ENCODE measurements at regions not wholly inside any gene's neighbourhood (a gene's known extent, or its start where the extent isn't known, plus 50 kb on each side); places are given as distances from the start of the nearest gene placed in this dataset.

GRCh38 chr1:168864266-168864665 is 135.3 kb upstream of the DPT start:
- H3K27ac ChIP-seq (ENCODE audit: low read depth) = peak overlapping the region; percentile 64
- H3K4me3 ChIP-seq (ENCODE audit: low read depth, low read length) = no peak overlapping the region
- no peaks in the 10 kb centered on the region for H3K36me3 ChIP-seq (ENCODE audit: insufficient read depth)
- DNase-seq (ENCODE audit: extremely low spot score) = no peak
- no peaks in the 10 kb centered on the region for H3K4me1 ChIP-seq (ENCODE audit: insufficient read depth)

DNA sequence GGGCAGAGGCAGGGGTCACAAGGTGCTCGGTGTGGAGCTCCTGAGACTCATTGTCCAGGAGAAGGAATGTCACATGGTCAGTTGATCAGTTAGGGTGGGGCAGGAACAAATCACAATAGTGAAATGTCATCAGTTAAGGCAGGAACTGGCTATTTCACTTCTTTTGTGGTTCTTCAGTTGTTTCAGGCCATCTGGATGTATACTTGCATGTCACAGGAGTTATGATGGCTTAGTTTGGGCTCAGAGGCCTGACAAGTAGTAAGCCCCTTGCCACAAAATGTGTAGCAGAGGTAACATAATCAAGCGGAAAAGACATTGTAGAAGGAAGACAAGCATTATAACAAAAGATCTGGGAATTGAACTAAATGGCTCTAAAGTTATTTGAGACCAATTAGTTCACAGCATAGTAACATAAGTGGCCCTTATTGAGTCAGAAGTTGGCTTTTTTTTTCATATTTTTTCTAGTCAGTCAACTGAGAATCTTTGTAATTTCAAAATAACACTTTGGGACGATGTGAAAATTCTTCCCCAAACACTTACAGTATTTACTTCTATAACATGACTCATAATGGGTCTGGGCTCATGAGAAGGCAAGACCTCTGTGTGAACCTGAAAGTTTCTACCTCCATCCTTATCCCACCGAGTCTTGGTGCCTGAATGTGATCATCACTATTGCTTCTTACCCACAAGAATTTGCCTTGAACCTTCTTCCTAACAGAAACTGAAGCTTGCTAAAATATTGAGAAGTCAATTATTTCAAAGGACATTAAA is 137.0 kb upstream of the DPT start:
- 92% methylated on average over 4 of the region's 4 CpGs for WGBS

DNA sequence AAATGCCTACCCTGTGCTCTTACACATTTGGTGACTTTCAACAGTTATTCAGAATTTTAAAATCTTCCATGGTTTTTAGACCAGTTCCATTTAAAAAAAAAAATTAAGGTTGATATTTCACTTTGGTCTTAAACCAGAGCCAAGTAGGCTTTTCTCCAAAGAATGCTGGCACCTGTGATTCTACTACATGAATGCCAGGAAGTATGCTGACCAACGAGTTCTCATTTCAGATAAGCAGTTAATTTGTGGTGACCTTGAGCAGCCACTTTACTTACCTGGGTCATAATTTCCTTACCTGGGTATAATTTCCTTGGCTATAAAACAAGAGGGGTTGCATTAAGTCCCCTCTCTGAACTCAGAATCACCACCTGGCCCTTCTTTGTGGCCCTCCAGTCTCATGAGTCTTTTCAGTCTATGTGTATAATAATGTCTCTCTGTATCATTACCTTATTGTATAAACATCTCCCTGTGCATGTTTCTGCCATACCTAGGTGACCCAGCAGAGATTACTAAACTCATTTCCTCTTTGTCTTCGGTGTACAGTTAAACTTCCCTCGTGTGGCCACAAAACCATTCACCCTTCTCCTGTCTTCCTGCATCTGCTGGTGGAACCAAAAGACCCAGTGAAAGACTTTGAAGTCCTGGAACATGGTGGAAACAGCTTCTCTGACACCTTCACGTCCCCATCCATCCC is 139.1 kb upstream of the DPT start:
- 70% methylated on average over 4 of the region's 4 CpGs for WGBS
- H3K27ac ChIP-seq (ENCODE audit: low read depth) = no peak overlapping the region

More for the DNA sequence above, 137.0 kb upstream of the DPT start:
- H3K4me1 ChIP-seq (ENCODE audit: insufficient read depth) = no peaks in the 10 kb centered on the region
- no peaks in the 10 kb centered on the region for H3K36me3 ChIP-seq (ENCODE audit: insufficient read depth)
- DNase-seq (ENCODE audit: extremely low spot score) = no peak
- no peak overlapping the region for H3K27ac ChIP-seq (ENCODE audit: low read depth)
- no peak overlapping the region for H3K4me3 ChIP-seq (ENCODE audit: low read depth, low read length)

GRCh38 chr1:168871531-168871930 is 142.5 kb upstream of the DPT start:
- no peaks in the 10 kb centered on the region for H3K36me3 ChIP-seq (ENCODE audit: insufficient read depth)
- DNase-seq (ENCODE audit: extremely low spot score) = no peak
- H3K27ac ChIP-seq (ENCODE audit: low read depth) = no peak overlapping the region
- 87% methylated on average over 1 of the region's 1 CpG for WGBS
- no peak overlapping the region for H3K4me3 ChIP-seq (ENCODE audit: low read depth, low read length)
- no peaks in the 10 kb centered on the region for H3K4me1 ChIP-seq (ENCODE audit: insufficient read depth)

More for the DNA sequence above, 139.1 kb upstream of the DPT start:
- no peaks in the 10 kb centered on the region for H3K36me3 ChIP-seq (ENCODE audit: insufficient read depth)
- H3K4me1 ChIP-seq (ENCODE audit: insufficient read depth) = no peaks in the 10 kb centered on the region
- no peak overlapping the region for H3K4me3 ChIP-seq (ENCODE audit: low read depth, low read length)
- DNase-seq (ENCODE audit: extremely low spot score) = no peak

- no peak for DNase-seq (ENCODE audit: extremely low spot score)
- no peaks in the 10 kb centered on the region for H3K4me1 ChIP-seq (ENCODE audit: insufficient read depth)
- H3K27ac ChIP-seq (ENCODE audit: low read depth) = no peak overlapping the region
- WGBS = 96% methylated on average over 1 of the region's 1 CpG
- H3K4me3 ChIP-seq (ENCODE audit: low read depth, low read length) = no peak overlapping the region
- H3K36me3 ChIP-seq (ENCODE audit: insufficient read depth) = no peaks in the 10 kb centered on the region
These were observed 146.8 kb upstream of the DPT start for GRCh38 chr1:168875831-168876230.

DNA sequence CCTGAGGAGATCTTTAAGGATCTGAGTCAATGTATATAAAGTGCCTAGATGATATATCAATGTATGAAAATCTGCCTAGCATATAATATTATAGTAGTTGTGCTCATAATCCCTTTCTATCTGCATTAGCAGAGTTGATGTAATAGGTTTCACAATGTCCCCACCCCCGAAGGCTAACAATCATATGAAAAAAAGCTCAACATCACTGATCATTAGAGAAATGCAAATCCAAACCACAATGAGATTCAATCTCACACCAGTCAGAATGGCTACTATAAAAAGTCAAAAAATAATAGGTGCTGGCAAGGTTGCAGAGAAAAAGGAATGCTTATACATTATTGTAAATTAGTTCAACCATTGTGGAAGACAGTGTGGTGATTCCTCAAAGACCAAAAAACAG is 147.8 kb upstream of the DPT start:
- no peaks in the 10 kb centered on the region for H3K4me1 ChIP-seq (ENCODE audit: insufficient read depth)
- DNase-seq (ENCODE audit: extremely low spot score) = no peak
- no peaks in the 10 kb centered on the region for H3K36me3 ChIP-seq (ENCODE audit: insufficient read depth)
- H3K27ac ChIP-seq (ENCODE audit: low read depth) = no peak overlapping the region
- H3K4me3 ChIP-seq (ENCODE audit: low read depth, low read length) = no peak overlapping the region
- 93% methylated on average over 1 of the region's 1 CpG for WGBS

DNA sequence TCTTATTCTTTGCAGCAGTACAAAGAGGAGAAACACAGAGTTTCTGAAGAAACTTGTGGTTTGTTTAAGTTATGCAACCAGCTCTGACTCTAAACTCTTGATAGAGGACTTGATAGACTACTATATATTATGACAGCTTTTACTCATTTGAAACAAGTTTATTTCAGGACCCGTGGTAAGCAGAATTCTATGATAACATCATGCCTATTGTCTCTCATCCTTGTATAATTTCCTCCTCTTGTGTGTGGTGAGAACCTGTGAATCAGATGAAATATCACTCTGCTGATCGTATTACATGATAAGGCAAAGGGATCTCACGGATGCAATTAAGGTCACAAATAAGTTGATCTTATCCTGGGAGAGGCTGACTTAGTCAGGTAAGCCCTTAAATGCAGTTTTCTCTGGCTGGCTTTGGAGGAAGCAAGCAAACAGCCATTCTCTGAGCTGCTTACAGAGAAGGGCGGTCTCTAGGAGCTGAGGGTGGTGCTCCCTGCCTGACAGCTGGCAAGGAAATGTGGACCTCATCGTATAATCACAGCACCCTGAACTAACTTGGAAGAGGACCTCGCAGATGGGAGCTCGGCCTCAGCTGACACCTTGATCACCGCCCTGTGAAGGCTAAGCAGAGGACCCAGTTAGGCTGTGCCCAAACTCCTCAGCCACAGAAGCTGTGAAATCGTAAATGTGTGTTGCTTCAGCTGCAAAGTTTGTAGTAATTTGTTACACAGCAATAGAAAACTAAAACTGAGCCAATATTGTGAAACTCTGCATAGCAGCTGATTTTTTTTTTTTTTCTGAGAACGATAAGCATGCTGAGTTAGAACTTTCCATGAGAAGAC is 151.1 kb upstream of the DPT start:
- no peak overlapping the region for H3K4me3 ChIP-seq (ENCODE audit: low read depth, low read length)
- H3K27ac ChIP-seq (ENCODE audit: low read depth) = no peak overlapping the region
- no peak for DNase-seq (ENCODE audit: extremely low spot score)

DNA sequence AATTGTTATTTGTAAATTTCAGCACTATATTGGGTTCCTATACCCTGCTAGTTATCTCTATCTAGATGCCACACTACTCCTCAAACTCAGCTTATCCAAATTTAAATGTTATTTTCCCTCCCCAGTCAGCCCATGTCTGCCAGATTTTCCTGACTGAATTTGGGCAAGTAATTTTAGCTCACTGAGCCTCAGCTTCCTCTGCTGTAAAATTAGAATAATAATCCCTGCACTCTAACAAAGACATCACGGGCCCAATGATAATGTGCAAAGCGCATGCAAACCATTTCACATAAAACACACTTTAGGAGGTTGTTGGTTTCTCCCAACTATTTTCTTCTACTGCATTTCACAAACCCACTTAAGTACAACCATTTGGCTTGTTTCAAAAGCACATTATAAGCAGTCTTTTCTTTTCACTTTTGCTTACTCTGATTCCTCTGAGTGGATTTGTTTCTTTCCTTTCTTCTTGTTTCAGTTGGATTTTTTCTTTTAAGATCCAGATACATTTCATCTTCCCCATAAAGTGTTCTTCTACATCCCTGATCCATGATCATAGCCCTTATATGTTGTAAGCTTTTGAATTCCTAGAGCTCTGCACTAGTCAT is 152.8 kb upstream of the DPT start:
- Histone ChIP-seq H3K36me3 (ENCODE audit: insufficient read depth) (no peaks in the 10 kb centered on the region), H3K4me3 (ENCODE audit: low read depth, low read length) (no peak overlapping the region), H3K4me1 (ENCODE audit: insufficient read depth) (no peaks in the 10 kb centered on the region), H3K27ac (ENCODE audit: low read depth) (no peak overlapping the region)
- WGBS = 40% methylated on average over 2 of the region's 2 CpGs
- DNase-seq (ENCODE audit: extremely low spot score) = no peak

More for the DNA sequence above, 151.1 kb upstream of the DPT start:
- Histone ChIP-seq H3K36me3 (ENCODE audit: insufficient read depth) (no peaks in the 10 kb centered on the region), H3K4me1 (ENCODE audit: insufficient read depth) (no peaks in the 10 kb centered on the region)
- WGBS = 29% methylated on average over 10 of the region's 10 CpGs

GRCh38 chr1:168887381-168887780 is 158.4 kb upstream of the DPT start:
- no peak overlapping the region for H3K4me3 ChIP-seq (ENCODE audit: low read depth, low read length)
- WGBS = 67% methylated on average over 4 of the region's 4 CpGs

GRCh38 chr1:168888418-168888817 is 159.4 kb upstream of the DPT start:
- Histone ChIP-seq H3K27ac (ENCODE audit: low read depth) (no peak overlapping the region), H3K4me3 (ENCODE audit: low read depth, low read length) (no peak overlapping the region), H3K36me3 (ENCODE audit: insufficient read depth) (no peaks in the 10 kb centered on the region), H3K4me1 (ENCODE audit: insufficient read depth) (no peaks in the 10 kb centered on the region)
- 36% methylated on average over 2 of the region's 2 CpGs for WGBS
- no peak for DNase-seq (ENCODE audit: extremely low spot score)

More at GRCh38 chr1:168887381-168887780, 158.4 kb upstream of the DPT start:
- Histone ChIP-seq H3K4me1 (ENCODE audit: insufficient read depth) (no peaks in the 10 kb centered on the region), H3K36me3 (ENCODE audit: insufficient read depth) (no peaks in the 10 kb centered on the region), H3K27ac (ENCODE audit: low read depth) (no peak overlapping the region)
- no peak for DNase-seq (ENCODE audit: extremely low spot score)

DNA sequence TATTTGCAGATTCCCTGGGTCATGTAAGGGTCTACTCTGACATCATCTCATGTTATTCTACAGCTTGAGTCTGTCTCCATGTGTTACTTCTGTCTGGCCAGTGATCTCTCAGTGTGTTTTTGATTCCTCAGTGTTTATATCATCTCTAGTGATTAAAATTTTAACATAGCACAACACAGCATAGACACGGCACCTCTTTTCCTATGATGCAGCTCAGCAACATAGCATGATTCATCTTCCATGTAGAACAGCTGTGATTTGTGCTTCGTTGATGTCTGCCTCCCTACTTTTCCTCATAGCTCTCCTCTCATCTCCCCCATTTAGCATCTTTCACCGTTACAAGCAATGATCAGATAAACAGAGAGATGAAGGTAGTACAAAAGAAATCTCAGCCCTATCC is 163.9 kb upstream of the DPT start:
- Histone ChIP-seq H3K4me3 (ENCODE audit: low read depth, low read length) (no peak overlapping the region), H3K36me3 (ENCODE audit: insufficient read depth) (no peaks in the 10 kb centered on the region), H3K27ac (ENCODE audit: low read depth) (peak overlapping the region; percentile 67), H3K4me1 (ENCODE audit: insufficient read depth) (no peaks in the 10 kb centered on the region)
- DNase-seq (ENCODE audit: extremely low spot score) = no peak
- 42% methylated on average over 3 of the region's 3 CpGs for WGBS

DNA sequence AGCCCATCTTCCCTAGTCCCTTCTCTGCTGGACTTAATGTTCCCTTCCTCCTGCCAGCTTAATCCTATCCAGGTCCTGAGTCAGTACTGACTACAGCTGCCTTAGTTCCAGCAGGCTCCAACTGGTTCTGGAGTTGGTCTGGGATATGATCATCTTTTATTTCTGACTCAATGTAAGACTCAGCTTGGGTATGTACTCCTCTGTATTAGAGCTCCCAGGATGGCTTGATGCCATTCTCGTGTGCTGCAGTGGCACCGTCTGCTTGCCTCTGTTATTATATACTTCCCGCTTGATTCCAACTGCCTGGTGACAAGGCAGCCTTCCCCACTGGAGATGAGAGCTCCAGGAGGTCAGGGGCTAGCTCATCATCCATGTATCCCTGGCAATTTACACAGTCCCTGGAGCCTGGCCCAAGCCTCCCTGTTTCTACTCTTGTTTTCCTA is 164.4 kb upstream of the DPT start:
- Histone ChIP-seq H3K36me3 (ENCODE audit: insufficient read depth) (no peaks in the 10 kb centered on the region), H3K27ac (ENCODE audit: low read depth) (peak overlapping the region; percentile 29), H3K4me3 (ENCODE audit: low read depth, low read length) (no peak overlapping the region), H3K4me1 (ENCODE audit: insufficient read depth) (no peaks in the 10 kb centered on the region)
- DNase-seq (ENCODE audit: extremely low spot score) = no peak
- WGBS = 48% methylated on average over 3 of the region's 3 CpGs

DNA sequence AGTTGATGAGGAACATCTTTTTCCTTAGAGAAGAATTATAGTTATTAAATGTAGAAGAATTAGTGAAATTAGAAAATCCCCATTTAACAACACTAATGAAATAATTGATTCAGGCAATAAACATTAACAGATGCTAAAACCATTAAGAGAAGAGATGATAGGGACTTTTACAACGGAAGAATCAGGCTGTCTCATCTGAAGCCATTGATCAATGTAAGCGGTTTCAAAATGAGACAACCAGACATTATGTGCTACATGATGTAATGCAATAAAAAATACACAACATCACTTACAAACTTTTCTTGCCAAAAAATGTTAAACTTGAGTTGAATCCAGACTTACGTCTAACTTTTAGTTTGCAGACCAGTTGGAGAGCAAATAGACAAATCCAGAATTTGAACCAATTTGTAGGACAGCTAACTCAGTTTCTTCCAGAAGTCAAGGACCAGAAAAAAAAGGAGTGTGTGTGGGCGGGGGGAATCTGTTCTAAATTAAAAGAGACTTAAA is 165.4 kb upstream of the DPT start:
- no peak overlapping the region for H3K4me3 ChIP-seq (ENCODE audit: low read depth, low read length)
- H3K4me1 ChIP-seq (ENCODE audit: insufficient read depth) = no peaks in the 10 kb centered on the region
- WGBS = 64% methylated on average over 4 of the region's 4 CpGs
- H3K27ac ChIP-seq (ENCODE audit: low read depth) = no peak overlapping the region
- H3K36me3 ChIP-seq (ENCODE audit: insufficient read depth) = no peaks in the 10 kb centered on the region
- peak; percentile 43 for DNase-seq (ENCODE audit: extremely low spot score)
